ENCODE measurements at regions not wholly inside any gene's neighbourhood (a gene's known extent, or its start where the extent isn't known, plus 50 kb on each side); places are given as distances from the start of the nearest gene placed in this dataset.

- DNase-seq (ENCODE audit: low spot score) = no peak
Measured at GRCh38 chr1:78426408-78426807, 64.4 kb upstream of the PTGFR start.

- DNase-seq (ENCODE audit: low spot score) = no peak
Measured at GRCh38 chr1:78427506-78427905, 63.3 kb upstream of the PTGFR start.

- no peak for DNase-seq (ENCODE audit: low spot score)
Measured at GRCh38 chr1:78432016-78432415, 58.8 kb upstream of the PTGFR start.

GRCh38 chr1:78434351-78434750 lies 56.4 kb upstream of the PTGFR start:
- no peak for DNase-seq (ENCODE audit: low spot score)

- no peak for DNase-seq (ENCODE audit: low spot score)
Measured at GRCh38 chr1:78436961-78437360, 53.8 kb upstream of the PTGFR start.

- no peak for DNase-seq (ENCODE audit: low spot score)
Measured at GRCh38 chr1:78437396-78437795, 53.4 kb upstream of the PTGFR start.

GRCh38 chr1:78437941-78438340 lies 52.8 kb upstream of the PTGFR start:
- no peak for DNase-seq (ENCODE audit: low spot score)

- no peak for DNase-seq (ENCODE audit: low spot score)
Measured at GRCh38 chr1:78440381-78440793, 50.4 kb upstream of the PTGFR start.

Measured in activated CD4-positive, alpha-beta T cell treated with anti-CD3 and anti-CD28 coated beads, Interleukin-2, Interleukin-4, amounts not matched to agents 100 ng/mL and 50 ng/mL, durations not matched to agents 16 hours and 8 hours (primary cell).